Astrocyte (in vitro differentiated cells and primary cell): ENCODE measurements at regions not wholly inside any gene's neighbourhood (a gene's known extent, or its start where the extent isn't known, plus 50 kb on each side); places are given as distances from the start of the nearest gene placed in this dataset.

Source experiments
- DNase-seq: peaks from one replicate; pipeline ENCODE4 v3.0.0-alpha.2; 2010; ENCODE audit warnings: low read depth
- FAIRE-seq: peaks from 2 replicates; lab custom pipeline; 2011; peaks lifted over from hg19 to GRCh38; lab: Jason Lieb, UNC
- H2AFZ ChIP-seq: 2 replicates; pipeline ENCODE4 v1.6.0; 2012; ENCODE audit warnings: low read depth, low read length, inconsistent platforms
- H3K27ac ChIP-seq: 2 replicates; pipeline ENCODE4 v1.5.1; 2011; ENCODE audit warnings: low read depth, low read length, inconsistent platforms
- H3K27me3 ChIP-seq: 2 replicates; pipeline ENCODE4 v1.6.0; 2011; ENCODE audit warnings: low read length, inconsistent platforms; ENCODE audit not compliant: insufficient read depth
- H3K36me3 ChIP-seq: 2 replicates; pipeline ENCODE4 v1.5.1; 2011; ENCODE audit warnings: low read length, inconsistent platforms; ENCODE audit not compliant: insufficient read depth
- H3K4me1 ChIP-seq: 2 replicates; pipeline ENCODE4 v1.5.1; 2011; ENCODE audit warnings: low read length, inconsistent platforms; ENCODE audit not compliant: insufficient read depth
- H3K4me2 ChIP-seq: 2 replicates; pipeline ENCODE4 v1.6.0; 2012; ENCODE audit warnings: low read length, inconsistent platforms
- H3K4me3 ChIP-seq: 2 replicates; pipeline ENCODE4 v1.5.1; 2011; ENCODE audit warnings: low read depth, mild to moderate bottlenecking, low read length, inconsistent platforms; ENCODE audit not compliant: insufficient read depth
- H3K79me2 ChIP-seq: 2 replicates; pipeline ENCODE4 v1.6.0; 2012; ENCODE audit warnings: mild to moderate bottlenecking, low read length, inconsistent platforms; ENCODE audit not compliant: insufficient read depth
- H3K9ac ChIP-seq: 2 replicates; pipeline ENCODE4 v1.6.0; 2012; ENCODE audit warnings: mild to moderate bottlenecking, low read length, inconsistent platforms
- H3K9me3 ChIP-seq: 2 replicates; pipeline ENCODE4 v1.5.1; 2012; ENCODE audit warnings: low read depth, mild to moderate bottlenecking, low read length, inconsistent platforms; ENCODE audit not compliant: insufficient read depth
- H4K20me1 ChIP-seq: 2 replicates; pipeline ENCODE4 v1.6.0; 2012; ENCODE audit warnings: low read length, inconsistent platforms; ENCODE audit not compliant: insufficient read depth
- H3K27ac Mint-ChIP-seq: one replicate; pipeline ENCODE4 v1.8.0; 2021; ENCODE audit warnings: mild to moderate bottlenecking, mixed read lengths; ENCODE audit not compliant: unreplicated experiment
- H3K27me3 Mint-ChIP-seq: one replicate; pipeline ENCODE4 v1.8.0; 2021; ENCODE audit warnings: low read depth, mixed read lengths; ENCODE audit not compliant: unreplicated experiment
- H3K36me3 Mint-ChIP-seq: one replicate; pipeline ENCODE4 v1.8.0; 2021; ENCODE audit warnings: low read depth, mixed read lengths; ENCODE audit not compliant: unreplicated experiment
- H3K4me1 Mint-ChIP-seq: one replicate; pipeline ENCODE4 v1.8.0; 2021; ENCODE audit warnings: low read depth, mixed read lengths; ENCODE audit not compliant: unreplicated experiment
- H3K4me3 Mint-ChIP-seq: one replicate; pipeline ENCODE4 v1.8.0; 2021; ENCODE audit warnings: mild to moderate bottlenecking, moderate library complexity, mixed read lengths; ENCODE audit not compliant: unreplicated experiment
- H3K9me3 Mint-ChIP-seq: one replicate; pipeline ENCODE4 v1.8.0; 2021; ENCODE audit warnings: mild to moderate bottlenecking, mixed read lengths; ENCODE audit not compliant: unreplicated experiment
- EZH2 ChIP-seq: IDR thresholded peaks from 2 replicates; pipeline ENCODE4 v1.6.1; 2012; ENCODE audit warnings: mild to moderate bottlenecking, low read length, inconsistent platforms; ENCODE audit not compliant: insufficient read depth
- TF ChIP-seq, protein P1 (sequence below): IDR thresholded peaks from 2 replicates; pipeline ENCODE4 v1.5.1; 2011; ENCODE audit warnings: low read depth, mild to moderate bottlenecking, inconsistent platforms, low read length, moderate library complexity; ENCODE audit not compliant: insufficient read depth

DNA sequence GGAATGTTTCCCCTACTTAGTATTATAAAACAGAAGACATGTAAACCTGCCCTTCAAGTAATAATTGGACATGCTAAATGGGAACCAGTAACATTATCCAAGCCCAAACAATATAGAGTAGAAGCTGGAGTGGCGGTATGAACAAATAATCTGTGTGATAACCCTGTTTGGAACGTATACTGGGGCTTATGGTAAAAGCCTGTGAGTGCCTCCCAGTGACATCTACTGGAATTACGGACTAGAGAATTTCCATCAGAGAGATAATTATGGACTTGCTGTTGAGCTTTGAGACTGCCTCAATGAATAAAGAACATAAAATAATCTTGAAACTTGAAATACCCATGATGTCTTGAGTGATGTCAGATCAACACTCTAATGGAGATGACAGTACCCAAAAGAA, 406.3 kb upstream of the GRIA3 start:
- Histone ChIP-seq H3K27ac (no peak overlapping the region), H3K36me3 (no peaks in the 10 kb centered on the region), H3K4me3 (no peak overlapping the region), H3K27me3 (no peaks in the 10 kb centered on the region), H3K79me2 (no peaks in the 10 kb centered on the region), H3K9ac (no peak overlapping the region), H3K9me3 (no peaks in the 10 kb centered on the region), H2AFZ (no peak overlapping the region), H3K4me2 (no peak overlapping the region), H4K20me1 (no peaks in the 10 kb centered on the region), H3K4me1 (no peaks in the 10 kb centered on the region)
- TF ChIP-seq, protein P1, sequence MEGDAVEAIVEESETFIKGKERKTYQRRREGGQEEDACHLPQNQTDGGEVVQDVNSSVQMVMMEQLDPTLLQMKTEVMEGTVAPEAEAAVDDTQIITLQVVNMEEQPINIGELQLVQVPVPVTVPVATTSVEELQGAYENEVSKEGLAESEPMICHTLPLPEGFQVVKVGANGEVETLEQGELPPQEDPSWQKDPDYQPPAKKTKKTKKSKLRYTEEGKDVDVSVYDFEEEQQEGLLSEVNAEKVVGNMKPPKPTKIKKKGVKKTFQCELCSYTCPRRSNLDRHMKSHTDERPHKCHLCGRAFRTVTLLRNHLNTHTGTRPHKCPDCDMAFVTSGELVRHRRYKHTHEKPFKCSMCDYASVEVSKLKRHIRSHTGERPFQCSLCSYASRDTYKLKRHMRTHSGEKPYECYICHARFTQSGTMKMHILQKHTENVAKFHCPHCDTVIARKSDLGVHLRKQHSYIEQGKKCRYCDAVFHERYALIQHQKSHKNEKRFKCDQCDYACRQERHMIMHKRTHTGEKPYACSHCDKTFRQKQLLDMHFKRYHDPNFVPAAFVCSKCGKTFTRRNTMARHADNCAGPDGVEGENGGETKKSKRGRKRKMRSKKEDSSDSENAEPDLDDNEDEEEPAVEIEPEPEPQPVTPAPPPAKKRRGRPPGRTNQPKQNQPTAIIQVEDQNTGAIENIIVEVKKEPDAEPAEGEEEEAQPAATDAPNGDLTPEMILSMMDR = no peak
- TF ChIP-seq EZH2 = no peak
- no peaks in the 10 kb centered on the region for H3K9me3 Mint-ChIP-seq
- DNase-seq (no peak), FAIRE-seq (peak; percentile 89)
- no peaks in the 10 kb centered on the region for H3K4me1 Mint-ChIP-seq
- H3K27ac Mint-ChIP-seq = no peak overlapping the region
- H3K4me3 Mint-ChIP-seq = no peak overlapping the region
- H3K36me3 Mint-ChIP-seq = no peaks in the 10 kb centered on the region
- H3K27me3 Mint-ChIP-seq = no peaks in the 10 kb centered on the region

DNA sequence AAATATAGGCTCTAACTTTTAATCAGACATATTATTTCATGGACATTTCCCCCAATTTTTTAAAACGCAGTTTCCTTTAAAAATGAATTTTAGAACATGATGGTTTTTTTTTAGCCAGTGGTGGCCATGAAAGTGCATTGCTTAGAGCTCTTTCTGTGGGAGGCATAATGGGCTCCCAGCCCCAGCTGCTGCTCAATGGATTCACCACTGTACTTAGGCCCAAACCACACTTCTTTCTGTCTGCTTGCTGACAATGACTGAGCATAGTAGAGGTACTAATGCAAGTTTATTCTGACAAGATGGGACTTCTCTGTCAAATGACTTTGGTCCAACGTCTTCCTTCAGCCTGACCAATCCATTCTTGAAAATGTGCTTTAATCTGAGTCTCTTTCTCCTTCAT, 400.2 kb upstream of the GRIA3 start:
- no peaks in the 10 kb centered on the region for H3K4me1 ChIP-seq
- no peaks in the 10 kb centered on the region for H3K36me3 Mint-ChIP-seq
- no peak overlapping the region for H3K4me3 ChIP-seq
- no peak overlapping the region for H3K4me2 ChIP-seq
- H3K79me2 ChIP-seq = no peaks in the 10 kb centered on the region
- no peak overlapping the region for H3K27ac ChIP-seq
- no peak overlapping the region for H3K4me3 Mint-ChIP-seq
- DNase-seq (no peak), FAIRE-seq (no peak)
- no peaks in the 10 kb centered on the region for H3K9me3 Mint-ChIP-seq
- H3K9me3 ChIP-seq = no peaks in the 10 kb centered on the region
- no peak for TF ChIP-seq EZH2
- TF ChIP-seq, protein P1 = no peak
- H3K4me1 Mint-ChIP-seq = no peaks in the 10 kb centered on the region
- H3K36me3 ChIP-seq = no peaks in the 10 kb centered on the region
- H3K27me3 ChIP-seq = no peaks in the 10 kb centered on the region
- no peak overlapping the region for H3K9ac ChIP-seq
- no peak overlapping the region for H2AFZ ChIP-seq
- H4K20me1 ChIP-seq = no peaks in the 10 kb centered on the region
- H3K27ac Mint-ChIP-seq = no peak overlapping the region
- no peaks in the 10 kb centered on the region for H3K27me3 Mint-ChIP-seq

DNA sequence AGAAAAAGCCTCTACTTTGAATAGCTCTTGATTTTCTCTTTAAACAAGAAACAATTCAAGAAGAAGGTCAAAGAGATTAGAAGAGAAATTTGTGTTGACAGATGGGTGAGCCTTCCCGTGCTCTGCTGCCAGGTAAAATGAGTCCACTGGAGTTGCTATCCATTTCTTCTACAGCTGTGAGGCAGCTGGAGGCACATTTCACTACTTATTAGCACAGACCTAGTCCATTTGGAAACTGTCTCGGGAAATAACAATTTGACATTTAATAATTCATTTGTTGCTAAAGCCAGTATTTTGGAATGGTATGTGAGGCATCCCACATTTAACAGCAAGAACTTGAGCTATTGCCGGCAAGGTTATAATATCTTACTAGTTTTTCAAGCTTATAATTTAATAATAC, 396.8 kb upstream of the GRIA3 start:
- Mint-ChIP-seq H3K4me1 (no peaks in the 10 kb centered on the region), H3K27me3 (no peaks in the 10 kb centered on the region), H3K36me3 (no peaks in the 10 kb centered on the region), H3K4me3 (no peak overlapping the region), H3K9me3 (no peaks in the 10 kb centered on the region), H3K27ac (no peak overlapping the region)
- Histone ChIP-seq H3K79me2 (no peaks in the 10 kb centered on the region), H2AFZ (no peak overlapping the region), H3K27ac (no peak overlapping the region), H3K4me3 (no peak overlapping the region), H3K9me3 (no peaks in the 10 kb centered on the region), H3K36me3 (no peaks in the 10 kb centered on the region), H4K20me1 (no peaks in the 10 kb centered on the region), H3K27me3 (no peaks in the 10 kb centered on the region), H3K4me2 (no peak overlapping the region), H3K4me1 (no peaks in the 10 kb centered on the region), H3K9ac (no peak overlapping the region)
- TF ChIP-seq EZH2 = no peak
- TF ChIP-seq, protein P1 = no peak
- DNase-seq (peak; percentile 18), FAIRE-seq (peak; percentile 9)
